HG03520 (cell line): ENCODE measurements at regions not wholly inside any gene's neighbourhood (a gene's known extent, or its start where the extent isn't known, plus 50 kb on each side); places are given as distances from the start of the nearest gene placed in this dataset.

Experiments used
- ATAC-seq: cut with Tn5 transposase; IDR thresholded peaks from one replicate; pipeline ENCODE4 v1.9.1; 2021; ENCODE audit warnings: mild to moderate bottlenecking, moderate library complexity; ENCODE audit not compliant: unreplicated experiment

- no peak for ATAC-seq
Measured at GRCh38 chr5:173689737-173690360, 73.4 kb upstream of the BOD1 start.

DNA sequence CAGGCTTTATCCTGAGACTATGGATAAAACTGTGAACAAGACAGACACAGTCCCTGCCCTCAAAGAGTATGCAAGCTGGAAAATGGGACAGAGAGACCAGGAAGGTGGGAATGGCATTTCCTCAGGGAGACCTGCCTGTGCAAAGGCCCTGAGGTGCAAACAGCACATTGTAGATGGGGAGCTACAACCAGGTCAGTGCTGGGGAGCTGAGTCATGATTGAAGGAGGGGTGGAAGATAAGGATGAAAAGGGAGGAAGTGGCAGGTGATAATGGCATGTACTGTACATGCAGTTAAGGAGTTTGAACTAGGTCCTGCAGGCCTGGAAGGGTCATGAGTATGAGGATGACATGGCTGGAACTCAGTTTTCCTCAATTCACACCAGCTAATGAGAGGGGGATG is 75.5 kb upstream of the BOD1 start:
- no peak for ATAC-seq

GRCh38 chr5:173693670-173694069 is 77.2 kb upstream of the BOD1 start:
- ATAC-seq, result no peak

- ATAC-seq, result no peak
Measured at GRCh38 chr5:173696216-173696615, 79.8 kb upstream of the BOD1 start.

DNA sequence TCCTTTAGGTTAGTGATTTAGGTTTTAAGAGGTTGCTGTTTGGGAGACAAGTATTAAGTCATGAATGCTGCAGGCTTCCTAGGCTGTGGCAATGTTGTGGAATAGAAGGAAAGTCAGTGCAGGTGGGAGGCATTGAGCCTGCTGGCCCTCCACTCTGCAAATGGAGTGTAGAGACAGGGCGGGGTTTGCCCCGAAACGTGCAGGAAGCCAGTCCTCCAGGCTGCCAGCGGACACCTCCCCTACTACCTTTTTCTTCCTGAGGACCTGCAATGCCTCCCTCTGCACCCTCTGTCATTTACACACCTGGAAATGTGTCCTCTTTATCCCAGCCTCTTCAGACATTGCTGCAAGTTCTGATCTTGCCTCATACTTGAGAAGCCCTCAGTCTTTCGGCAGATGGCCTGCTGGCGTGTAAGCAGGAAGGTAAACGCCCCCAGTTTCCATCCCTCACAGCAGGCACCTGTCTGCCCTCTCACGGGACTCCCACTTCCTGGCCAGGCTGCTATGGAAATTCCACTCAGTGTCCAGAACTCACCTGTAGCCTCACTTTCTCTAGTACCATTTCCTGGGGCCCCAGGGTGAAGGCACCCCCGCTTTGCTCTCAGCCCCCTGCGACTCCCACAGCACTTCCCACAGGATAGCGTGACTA is 81.6 kb upstream of the BOD1 start:
- no peak for ATAC-seq

- no peak for ATAC-seq
Measured at GRCh38 chr5:173699966-173700365, 83.5 kb upstream of the BOD1 start.

GRCh38 chr5:173703466-173703865 is 87.0 kb upstream of the BOD1 start:
- no peak for ATAC-seq

DNA sequence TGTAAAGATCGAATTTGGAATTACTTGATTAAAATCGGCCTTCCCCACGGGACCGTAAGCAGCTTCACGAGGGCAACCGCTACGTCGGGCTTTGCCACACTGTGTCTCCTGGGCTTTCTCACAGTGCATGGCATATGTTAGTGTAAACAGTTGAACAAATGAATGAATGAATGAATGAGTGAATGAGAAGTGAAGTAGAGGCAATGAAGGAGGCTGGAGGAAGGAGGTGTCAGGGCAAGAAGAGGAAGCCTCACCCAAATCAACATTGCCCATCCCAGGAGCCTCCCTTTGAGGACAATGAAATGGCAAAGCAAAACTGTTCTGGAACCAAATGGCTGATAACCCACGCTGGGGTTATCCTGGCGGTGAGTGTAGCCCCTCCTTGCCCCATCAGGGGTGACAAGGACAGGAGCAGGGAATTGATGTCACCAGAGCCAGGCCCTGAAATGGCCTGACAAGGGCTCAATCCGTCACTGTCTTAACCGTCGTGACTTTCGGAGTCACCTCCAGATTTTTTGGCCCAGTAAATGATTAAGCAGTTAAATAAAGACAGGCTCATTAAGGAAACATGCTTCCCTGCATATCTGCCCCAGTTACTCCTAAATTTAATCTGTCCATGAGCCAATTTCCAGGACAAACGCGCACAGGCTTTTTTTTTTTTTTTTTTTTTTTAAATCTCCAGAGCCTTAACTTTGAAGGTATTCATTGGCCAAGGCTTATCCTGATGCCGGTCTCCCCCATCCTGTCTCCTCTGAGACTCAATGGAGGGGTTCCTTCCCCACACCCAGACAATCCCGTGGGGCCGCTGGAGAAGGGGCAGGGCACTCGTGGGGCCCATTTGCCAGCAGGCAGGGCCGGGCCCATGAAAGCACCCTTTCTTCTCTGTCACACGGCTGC is 88.4 kb upstream of the BOD1 start:
- no peak for ATAC-seq

DNA sequence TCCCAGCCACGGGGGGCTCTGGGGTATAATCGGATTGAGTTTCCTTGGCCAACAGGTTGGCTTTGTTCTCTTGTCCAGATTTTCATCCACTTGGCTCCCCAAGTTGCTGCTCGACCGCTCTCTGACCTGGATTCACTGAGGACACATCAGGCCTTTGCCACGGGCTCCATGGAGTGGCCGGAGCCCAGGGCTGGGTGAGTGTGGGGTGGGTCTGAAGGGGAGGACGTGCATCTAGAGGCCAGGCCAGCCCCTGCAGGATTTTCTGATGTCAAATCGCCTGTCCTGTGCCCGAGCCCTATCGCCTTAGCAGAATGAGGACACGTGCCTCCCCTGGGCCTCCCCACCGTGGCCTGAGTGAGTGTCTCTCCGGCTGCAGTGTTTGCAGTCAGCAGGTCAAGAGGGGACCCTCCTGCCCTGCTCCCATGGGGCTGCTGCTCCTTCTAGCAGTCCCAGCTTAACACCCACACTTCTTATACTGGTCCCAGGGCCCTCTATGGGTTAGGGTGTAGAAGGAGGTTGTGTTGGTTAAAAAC is 89.1 kb upstream of the BOD1 start:
- no peak for ATAC-seq

DNA sequence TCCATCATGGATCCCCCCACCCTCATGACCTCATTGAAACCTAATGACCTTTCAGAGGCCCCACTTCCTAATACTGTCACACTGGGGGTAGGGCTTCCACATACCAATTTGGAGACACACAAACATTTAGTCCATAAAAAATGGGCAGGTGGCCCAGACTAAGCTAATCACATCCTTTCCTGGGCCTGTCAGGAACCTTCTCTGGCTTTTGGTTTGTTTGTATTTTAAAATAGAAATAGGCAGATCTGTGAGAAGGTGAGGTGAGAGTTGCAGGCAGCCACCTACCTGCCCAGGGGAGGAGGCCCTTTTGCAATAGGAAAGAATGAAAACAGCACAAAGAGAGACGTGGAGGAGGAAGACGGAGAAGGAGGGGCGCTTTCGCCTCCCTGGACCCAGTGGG is 90.2 kb upstream of the BOD1 start:
- no peak for ATAC-seq

- ATAC-seq, result peak; percentile 47
Measured at GRCh38 chr5:173707392-173707791, 90.9 kb upstream of the BOD1 start.

DNA sequence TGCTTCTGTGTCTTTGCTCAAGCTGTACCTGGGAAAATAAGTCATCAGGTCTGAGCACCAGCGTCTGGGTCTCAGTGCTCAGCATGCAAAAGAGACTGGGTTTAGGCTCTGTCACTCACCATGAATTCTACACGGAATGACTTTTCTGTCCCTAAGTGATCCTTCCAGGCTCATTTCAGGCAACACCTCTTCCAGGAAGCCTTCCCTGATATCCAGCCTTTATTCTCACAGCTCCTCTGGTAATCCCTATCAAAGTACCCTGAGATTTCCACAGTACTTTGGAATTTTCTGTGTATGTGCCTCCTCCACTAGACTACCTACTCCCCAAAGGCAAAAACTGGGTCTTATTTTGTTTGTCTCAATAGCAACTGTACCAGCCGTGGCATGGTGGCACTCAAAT is 92.7 kb upstream of the BOD1 start:
- no peak for ATAC-seq

GRCh38 chr5:173709761-173710160 is 93.3 kb upstream of the BOD1 start:
- ATAC-seq, result no peak

DNA sequence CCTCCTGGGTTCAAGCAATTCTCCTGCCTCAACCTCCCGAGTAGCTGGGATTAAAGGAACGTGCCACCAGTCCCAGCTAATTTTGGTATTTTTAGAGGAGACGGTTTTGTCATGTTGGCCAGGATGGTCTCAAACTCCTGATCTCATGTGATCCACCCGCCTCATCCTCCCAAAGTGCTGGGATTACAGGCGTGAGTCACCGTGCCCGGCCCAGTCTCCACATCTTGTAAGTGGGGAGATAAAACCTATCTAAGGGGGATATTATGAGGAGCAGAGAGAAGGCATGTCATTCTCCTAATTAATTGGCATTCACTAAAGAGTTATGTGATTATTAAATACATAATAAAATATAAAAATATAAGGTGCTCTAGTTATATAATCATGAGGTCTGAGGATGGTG is 94.1 kb upstream of the BOD1 start:
- ATAC-seq, result no peak

- ATAC-seq, result no peak
Measured at GRCh38 chr5:173711466-173711865, 95.0 kb upstream of the BOD1 start.

DNA sequence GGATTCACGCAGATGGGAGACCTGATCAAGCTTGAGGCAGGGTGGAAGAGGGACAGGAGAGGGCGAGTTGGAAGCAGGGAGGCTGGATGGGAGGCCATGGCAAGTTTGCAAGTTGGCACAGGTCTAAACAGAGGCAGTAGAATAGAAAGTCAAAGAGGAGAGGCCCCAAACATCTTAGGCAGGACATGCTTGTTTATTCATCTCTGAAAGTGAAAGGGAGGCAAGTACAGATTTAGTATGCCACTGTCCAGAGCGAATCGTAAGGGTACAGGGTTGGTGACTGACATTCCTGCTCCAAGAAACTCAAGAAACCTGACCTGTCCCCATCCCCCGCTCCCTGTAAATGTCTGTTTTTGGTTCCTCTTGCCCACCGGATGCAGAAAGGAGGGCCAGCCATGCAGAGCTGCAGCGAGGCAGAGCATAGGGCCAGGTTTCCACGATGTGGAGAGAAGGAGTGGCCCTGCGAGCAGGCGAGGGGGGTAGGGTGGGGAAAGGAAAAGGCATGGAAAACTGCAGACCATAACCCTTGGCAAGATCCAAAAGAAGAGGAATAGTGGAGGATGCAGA is 96.2 kb upstream of the BOD1 start:
- ATAC-seq, result no peak

DNA sequence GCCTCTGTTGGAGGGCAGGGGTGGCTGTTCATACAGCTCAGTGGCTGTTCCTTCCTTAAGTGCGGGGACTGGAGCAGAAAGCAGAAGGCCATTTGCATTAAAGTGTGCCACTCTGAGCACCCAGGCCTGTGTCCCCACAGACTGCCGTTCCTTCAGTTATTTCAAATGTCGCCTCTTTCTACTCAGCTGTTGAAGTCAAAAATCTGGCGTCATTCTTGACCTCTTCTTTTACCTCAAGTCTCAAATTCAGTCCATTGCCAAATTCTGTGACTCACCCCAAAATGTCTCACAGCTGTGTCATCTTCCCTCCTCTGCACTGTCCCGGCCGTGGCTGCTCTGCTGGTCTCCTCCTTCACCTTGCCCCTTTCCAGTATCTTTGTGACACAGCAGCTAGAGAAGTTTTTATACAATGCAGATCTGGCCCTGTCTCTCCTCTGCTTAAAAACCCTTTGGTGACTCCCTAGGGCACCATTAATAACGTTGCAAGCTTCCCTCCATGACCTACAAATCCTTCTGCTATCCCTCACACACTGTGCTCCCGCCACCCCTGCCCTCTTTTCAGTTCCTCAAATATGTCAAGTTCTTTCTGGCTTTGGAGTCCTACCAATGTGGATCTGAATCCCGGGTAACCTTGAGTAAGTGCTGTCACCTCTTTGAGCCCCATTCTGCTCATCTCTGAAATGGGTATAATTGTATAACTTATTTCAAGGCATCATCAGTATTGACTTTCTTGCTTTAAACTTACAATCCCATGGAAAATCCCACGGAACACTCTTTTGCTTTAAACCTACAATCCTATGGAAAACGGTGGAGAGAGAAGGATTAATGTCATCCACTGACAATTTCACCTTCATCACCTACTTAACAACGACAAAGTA is 98.3 kb upstream of the BOD1 start:
- ATAC-seq, result no peak

DNA sequence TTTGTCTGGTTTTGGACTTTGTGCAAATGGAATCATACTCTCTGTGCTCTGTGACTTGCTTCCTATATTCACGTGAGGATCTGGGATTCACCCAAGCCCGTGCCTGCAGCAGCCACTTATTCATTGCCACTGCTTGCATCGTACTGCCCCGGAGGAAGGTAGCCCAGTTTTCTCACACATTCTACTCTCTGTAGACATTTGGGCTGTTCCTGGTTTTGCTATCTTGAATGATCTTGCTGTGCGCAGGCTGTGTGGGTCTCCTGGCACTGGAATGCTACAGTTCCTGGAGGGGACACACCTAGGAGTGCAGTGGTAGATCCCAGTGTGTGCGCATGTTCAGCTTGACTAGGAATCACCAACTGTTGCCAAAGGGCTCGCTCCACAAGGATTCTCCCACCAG is 99.2 kb upstream of the BOD1 start:
- no peak for ATAC-seq

GRCh38 chr5:173716058-173716682 is 99.7 kb upstream of the BOD1 start:
- no peak for ATAC-seq

DNA sequence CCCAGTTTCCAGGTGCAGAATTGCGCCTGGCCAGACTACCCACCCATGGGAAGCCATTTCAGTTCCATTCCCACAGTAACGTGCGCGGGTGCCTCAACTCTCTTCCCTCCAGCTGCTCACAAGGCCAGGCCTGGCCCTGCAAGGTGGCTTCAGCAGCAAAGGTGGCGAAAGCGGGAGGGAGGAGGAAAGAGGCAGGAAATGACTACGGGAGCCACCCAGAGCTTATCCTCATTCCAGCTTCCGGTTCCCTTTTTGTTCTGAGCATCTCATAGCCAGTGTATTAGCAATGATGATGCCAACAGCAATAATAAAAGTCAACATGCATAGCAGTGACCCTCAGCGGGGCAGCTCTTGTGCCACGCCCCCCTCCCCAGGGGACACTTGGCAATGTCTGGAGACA is 101.5 kb upstream of the BOD1 start:
- no peak for ATAC-seq
